Stimulated activated CD4-positive, alpha-beta T cell treated with anti-CD3 and anti-CD28 coated beads, Interleukin-12 subunit alpha, Interleukin-12 subunit beta, amount 100 ng/mL, for 48 hours (primary cell): ENCODE measurements at regions not wholly inside any gene's neighbourhood (a gene's known extent, or its start where the extent isn't known, plus 50 kb on each side); places are given as distances from the start of the nearest gene placed in this dataset.

Experiments
- DNase-seq, 3 donors: peaks; one replicate each; pipeline ENCODE4 v3.0.0-alpha.2; 2020; ENCODE audit warnings: low read depth in 2 of 3, low spot score in 1 of 3

- no peak for DNase-seq
Observed at GRCh38 chr4:3852309-3852708, 86.1 kb downstream of the ADRA2C start.

GRCh38 chr4:3852711-3853110 is 86.5 kb downstream of the ADRA2C start:
- no peak for DNase-seq

- no peak for DNase-seq
Observed at GRCh38 chr4:3853388-3854035, 87.3 kb downstream of the ADRA2C start.

- no peak for DNase-seq
Observed at GRCh38 chr4:3854661-3855060, 88.5 kb downstream of the ADRA2C start.

- DNase-seq, result no peak
Observed at GRCh38 chr4:3855646-3856045, 89.5 kb downstream of the ADRA2C start.

GRCh38 chr4:3856604-3857204 is 90.5 kb downstream of the ADRA2C start:
- no peak for DNase-seq

GRCh38 chr4:3857269-3857926 is 91.2 kb downstream of the ADRA2C start:
- no peak for DNase-seq

- DNase-seq, result no peak
Observed at GRCh38 chr4:3858046-3858730, 92.0 kb downstream of the ADRA2C start.

- DNase-seq, result no peak
Observed at GRCh38 chr4:3858765-3859388, 92.7 kb downstream of the ADRA2C start.

GRCh38 chr4:3859571-3859970 is 93.4 kb downstream of the ADRA2C start:
- no peak for DNase-seq

- DNase-seq, result no peak
Observed at GRCh38 chr4:3860061-3860912, 94.1 kb downstream of the ADRA2C start.

- no peak for DNase-seq
Observed at GRCh38 chr4:3860913-3861636, 94.9 kb downstream of the ADRA2C start.

- no peak for DNase-seq
Observed at GRCh38 chr4:3861720-3862639, 95.8 kb downstream of the ADRA2C start.

GRCh38 chr4:3862640-3863420 is 96.6 kb downstream of the ADRA2C start:
- DNase-seq, result no peak

GRCh38 chr4:3863841-3864741 is 97.9 kb downstream of the ADRA2C start:
- no peak for DNase-seq

GRCh38 chr4:3864742-3865721 is 98.8 kb downstream of the ADRA2C start:
- DNase-seq, result no peak
